ENCODE measurements at regions not wholly inside any gene's neighbourhood (a gene's known extent, or its start where the extent isn't known, plus 50 kb on each side); places are given as distances from the start of the nearest gene placed in this dataset.

- no peak overlapping the region for H3K27ac Mint-ChIP-seq
- no peaks in the 10 kb centered on the region for H3K4me1 Mint-ChIP-seq (ENCODE audit: low read depth)
- no peaks in the 10 kb centered on the region for H3K36me3 Mint-ChIP-seq (ENCODE audit: low read depth)
- no peak overlapping the region for H3K4me3 Mint-ChIP-seq
- H3K27me3 Mint-ChIP-seq (ENCODE audit: low read depth): no peaks in the 10 kb centered on the region
- DNase-seq (ENCODE audit: low spot score): no peak
- H3K9me3 Mint-ChIP-seq: no peaks in the 10 kb centered on the region
Observed at GRCh38 chr5:167694325-167695147, 596.9 kb upstream of the WWC1 start.

GRCh38 chr5:167696558-167697314, 594.7 kb upstream of the WWC1 start:
- Mint-ChIP-seq H3K27ac (no peak overlapping the region), H3K9me3 (no peaks in the 10 kb centered on the region), H3K4me1 (ENCODE audit: low read depth) (no peaks in the 10 kb centered on the region), H3K27me3 (ENCODE audit: low read depth) (no peaks in the 10 kb centered on the region), H3K36me3 (ENCODE audit: low read depth) (no peaks in the 10 kb centered on the region), H3K4me3 (no peak overlapping the region)
- no peak for DNase-seq (ENCODE audit: low spot score)

GRCh38 chr5:167699432-167699831, 592.0 kb upstream of the WWC1 start:
- H3K27me3 Mint-ChIP-seq (ENCODE audit: low read depth): no peaks in the 10 kb centered on the region
- no peak for DNase-seq (ENCODE audit: low spot score)
- no peaks in the 10 kb centered on the region for H3K9me3 Mint-ChIP-seq
- H3K4me1 Mint-ChIP-seq (ENCODE audit: low read depth): no peaks in the 10 kb centered on the region
- no peaks in the 10 kb centered on the region for H3K36me3 Mint-ChIP-seq (ENCODE audit: low read depth)
- H3K4me3 Mint-ChIP-seq: no peak overlapping the region
- no peak overlapping the region for H3K27ac Mint-ChIP-seq

GRCh38 chr5:167701051-167701450, 590.4 kb upstream of the WWC1 start:
- DNase-seq (ENCODE audit: low spot score): no peak
- Mint-ChIP-seq H3K36me3 (ENCODE audit: low read depth) (no peaks in the 10 kb centered on the region), H3K27ac (no peak overlapping the region), H3K9me3 (no peaks in the 10 kb centered on the region), H3K4me1 (ENCODE audit: low read depth) (no peaks in the 10 kb centered on the region), H3K27me3 (ENCODE audit: low read depth) (no peaks in the 10 kb centered on the region), H3K4me3 (no peak overlapping the region)

- H3K4me1 Mint-ChIP-seq (ENCODE audit: low read depth): no peaks in the 10 kb centered on the region
- H3K27ac Mint-ChIP-seq: no peak overlapping the region
- DNase-seq (ENCODE audit: low spot score): no peak
- H3K27me3 Mint-ChIP-seq (ENCODE audit: low read depth): no peaks in the 10 kb centered on the region
- no peaks in the 10 kb centered on the region for H3K9me3 Mint-ChIP-seq
- H3K4me3 Mint-ChIP-seq: no peak overlapping the region
- H3K36me3 Mint-ChIP-seq (ENCODE audit: low read depth): no peaks in the 10 kb centered on the region
Observed at GRCh38 chr5:167702014-167702413, 589.4 kb upstream of the WWC1 start.

- Mint-ChIP-seq H3K9me3 (no peaks in the 10 kb centered on the region), H3K36me3 (ENCODE audit: low read depth) (no peaks in the 10 kb centered on the region), H3K4me1 (ENCODE audit: low read depth) (no peaks in the 10 kb centered on the region), H3K27me3 (ENCODE audit: low read depth) (no peaks in the 10 kb centered on the region), H3K27ac (no peak overlapping the region), H3K4me3 (no peak overlapping the region)
- no peak for DNase-seq (ENCODE audit: low spot score)
Observed at GRCh38 chr5:167708449-167708848, 583.0 kb upstream of the WWC1 start.

- H3K27me3 Mint-ChIP-seq (ENCODE audit: low read depth): no peaks in the 10 kb centered on the region
- H3K4me1 Mint-ChIP-seq (ENCODE audit: low read depth): no peaks in the 10 kb centered on the region
- no peaks in the 10 kb centered on the region for H3K36me3 Mint-ChIP-seq (ENCODE audit: low read depth)
- no peak overlapping the region for H3K4me3 Mint-ChIP-seq
- DNase-seq (ENCODE audit: low spot score): no peak
- H3K27ac Mint-ChIP-seq: no peak overlapping the region
- no peaks in the 10 kb centered on the region for H3K9me3 Mint-ChIP-seq
Observed at GRCh38 chr5:167709625-167710024, 581.8 kb upstream of the WWC1 start.

GRCh38 chr5:167710444-167711073, 580.9 kb upstream of the WWC1 start:
- no peak for DNase-seq (ENCODE audit: low spot score)
- Mint-ChIP-seq H3K4me1 (ENCODE audit: low read depth) (no peaks in the 10 kb centered on the region), H3K27me3 (ENCODE audit: low read depth) (no peaks in the 10 kb centered on the region), H3K4me3 (no peak overlapping the region), H3K27ac (no peak overlapping the region), H3K36me3 (ENCODE audit: low read depth) (no peaks in the 10 kb centered on the region), H3K9me3 (no peaks in the 10 kb centered on the region)

- no peaks in the 10 kb centered on the region for H3K4me1 Mint-ChIP-seq (ENCODE audit: low read depth)
- no peak overlapping the region for H3K4me3 Mint-ChIP-seq
- H3K36me3 Mint-ChIP-seq (ENCODE audit: low read depth): no peaks in the 10 kb centered on the region
- no peaks in the 10 kb centered on the region for H3K9me3 Mint-ChIP-seq
- no peak overlapping the region for H3K27ac Mint-ChIP-seq
- DNase-seq (ENCODE audit: low spot score): no peak
- no peaks in the 10 kb centered on the region for H3K27me3 Mint-ChIP-seq (ENCODE audit: low read depth)
Observed at GRCh38 chr5:167712986-167713585, 578.4 kb upstream of the WWC1 start.

- H3K9me3 Mint-ChIP-seq: no peaks in the 10 kb centered on the region
- H3K27me3 Mint-ChIP-seq (ENCODE audit: low read depth): no peaks in the 10 kb centered on the region
- H3K27ac Mint-ChIP-seq: no peak overlapping the region
- H3K36me3 Mint-ChIP-seq (ENCODE audit: low read depth): no peaks in the 10 kb centered on the region
- no peak for DNase-seq (ENCODE audit: low spot score)
- no peak overlapping the region for H3K4me3 Mint-ChIP-seq
- no peaks in the 10 kb centered on the region for H3K4me1 Mint-ChIP-seq (ENCODE audit: low read depth)
Observed at GRCh38 chr5:167713896-167714295, 577.5 kb upstream of the WWC1 start.

- H3K9me3 Mint-ChIP-seq: no peaks in the 10 kb centered on the region
- H3K4me1 Mint-ChIP-seq (ENCODE audit: low read depth): no peaks in the 10 kb centered on the region
- no peaks in the 10 kb centered on the region for H3K36me3 Mint-ChIP-seq (ENCODE audit: low read depth)
- no peaks in the 10 kb centered on the region for H3K27me3 Mint-ChIP-seq (ENCODE audit: low read depth)
- no peak for DNase-seq (ENCODE audit: low spot score)
- no peak overlapping the region for H3K27ac Mint-ChIP-seq
- H3K4me3 Mint-ChIP-seq: no peak overlapping the region
Observed at GRCh38 chr5:167716126-167716775, 575.2 kb upstream of the WWC1 start.

- DNase-seq (ENCODE audit: low spot score): no peak
- no peaks in the 10 kb centered on the region for H3K27me3 Mint-ChIP-seq (ENCODE audit: low read depth)
Observed at GRCh38 chr5:167720259-167720658, 571.2 kb upstream of the WWC1 start.

GRCh38 chr5:167720676-167721260, 570.7 kb upstream of the WWC1 start:
- peaks cover 2% of the 10 kb centered on the region for H3K4me1 Mint-ChIP-seq (ENCODE audit: low read depth)
- no peak overlapping the region for H3K4me3 Mint-ChIP-seq
- no peaks in the 10 kb centered on the region for H3K9me3 Mint-ChIP-seq
- no peak overlapping the region for H3K27ac Mint-ChIP-seq
- H3K27me3 Mint-ChIP-seq (ENCODE audit: low read depth): no peaks in the 10 kb centered on the region
- DNase-seq (ENCODE audit: low spot score): no peak
- no peaks in the 10 kb centered on the region for H3K36me3 Mint-ChIP-seq (ENCODE audit: low read depth)

More at GRCh38 chr5:167720259-167720658, 571.2 kb upstream of the WWC1 start:
- H3K4me3 Mint-ChIP-seq: no peak overlapping the region
- no peak overlapping the region for H3K27ac Mint-ChIP-seq
- peaks cover 2% of the 10 kb centered on the region for H3K4me1 Mint-ChIP-seq (ENCODE audit: low read depth)
- no peaks in the 10 kb centered on the region for H3K36me3 Mint-ChIP-seq (ENCODE audit: low read depth)
- H3K9me3 Mint-ChIP-seq: no peaks in the 10 kb centered on the region
